Lung (tissue), 11 donors: ENCODE measurements at regions not wholly inside any gene's neighbourhood (a gene's known extent, or its start where the extent isn't known, plus 50 kb on each side); places are given as distances from the start of the nearest gene placed in this dataset.
"Not testable (repeated sequence)": the region's sequence is repeated elsewhere in the genome, so short reads cannot be mapped to it uniquely, and the experiment has no call there.

Source experiments
- ATAC-seq: fragments of 200-7000 bp; cut with Tn5 transposase; one replicate; pipeline ENCODE4 v1.9.1; 2020; ENCODE audit warnings: moderate number of reproducible peaks; ENCODE audit not compliant: insufficient read depth, low FRiP score
- DNase-seq, 3 donors: peaks; one replicate each; pipeline ENCODE4 v3.0.0-alpha.2; 2013 to 2017
- H3K27ac ChIP-seq, 2 donors: one replicate each; pipeline ENCODE4 v1.5.1; 2013; ENCODE audit warnings: mild to moderate bottlenecking in 2 of 2, moderate library complexity in 2 of 2, control low read depth in 1 of 2, inconsistent platforms in 1 of 2, low read depth in 1 of 2, low read length in 1 of 2
- H3K27me3 ChIP-seq, 3 donors: one replicate each; pipeline ENCODE4 v1.5.1; 2013; ENCODE audit warnings: low read length in 2 of 3; ENCODE audit not compliant: control insufficient read depth in 3 of 3, insufficient read depth in 3 of 3
- H3K36me3 ChIP-seq, 4 donors: one replicate each; pipeline ENCODE4 v1.5.1; 2013; ENCODE audit warnings: low read length in 4 of 4, mild to moderate bottlenecking in 1 of 4, moderate library complexity in 1 of 4; ENCODE audit not compliant: control insufficient read depth in 4 of 4, insufficient read depth in 4 of 4
- H3K4me1 ChIP-seq, 5 donors: one replicate each; pipeline ENCODE4 v1.5.1; 2013; ENCODE audit warnings: low read length in 5 of 5, mild to moderate bottlenecking in 2 of 5, moderate library complexity in 1 of 5; ENCODE audit not compliant: control insufficient read depth in 5 of 5, insufficient read depth in 5 of 5
- H3K4me3 ChIP-seq: one replicate; pipeline ENCODE4 v1.5.1; 2013; ENCODE audit warnings: mild to moderate bottlenecking, control low read depth, moderate library complexity
- H3K9ac ChIP-seq, 2 donors: one replicate each; pipeline ENCODE4 v1.5.1; 2013; ENCODE audit warnings: low read length in 2 of 2, control low read depth in 1 of 2; ENCODE audit not compliant: insufficient read depth in 1 of 2
- H3K9me3 ChIP-seq, 4 donors: one replicate each; pipeline ENCODE4 v1.5.1; 2013; ENCODE audit warnings: low read length in 3 of 4, mild to moderate bottlenecking in 1 of 4, moderate library complexity in 1 of 4; ENCODE audit not compliant: control insufficient read depth in 4 of 4, insufficient read depth in 3 of 4
- WGBS, 2 donors: extraction: QIAGEN DNeasy Blood & Tissue Kit; methylation state at CpG; one replicate each; pipeline ENCODE4 v1.1.7; 2013; 5-methylcytosine and 5-hydroxymethylcytosine counted together
- TF ChIP-seq, protein P1 (sequence below): IDR thresholded peaks from 2 replicates; pipeline ENCODE4 v1.5.1; 2012; ENCODE audit warnings: mild to moderate bottlenecking; ENCODE audit errors: control extremely low read depth, extremely low read depth
- donor health status: control.
- donor health status: control.
- donor health status: Bipolar disorder and iron deficiency.
- donor health status: healthy.
- donor health status: DM: yes; HTN: yes; CAD: no.

DNA sequence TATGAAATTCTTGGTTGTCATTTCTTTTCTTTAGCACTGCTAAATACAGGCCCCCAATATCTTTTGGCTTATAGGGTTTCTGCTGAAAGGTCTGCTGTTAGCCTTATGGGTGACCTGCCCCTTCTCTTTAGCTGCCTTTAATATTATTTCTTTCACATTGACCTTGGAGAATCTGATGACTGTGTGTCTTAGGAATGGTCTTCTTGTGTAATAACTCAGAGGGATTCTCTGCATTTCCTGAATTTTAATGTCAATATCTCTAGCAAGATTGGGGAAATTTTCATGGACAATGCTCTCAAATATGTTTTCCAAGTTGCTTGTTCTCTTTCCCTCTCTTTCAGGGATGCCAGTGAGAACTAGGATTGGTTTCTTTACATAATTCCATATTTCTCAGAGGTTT, 292.4 kb downstream of the SLC7A11 start:
- TF ChIP-seq, protein P1, sequence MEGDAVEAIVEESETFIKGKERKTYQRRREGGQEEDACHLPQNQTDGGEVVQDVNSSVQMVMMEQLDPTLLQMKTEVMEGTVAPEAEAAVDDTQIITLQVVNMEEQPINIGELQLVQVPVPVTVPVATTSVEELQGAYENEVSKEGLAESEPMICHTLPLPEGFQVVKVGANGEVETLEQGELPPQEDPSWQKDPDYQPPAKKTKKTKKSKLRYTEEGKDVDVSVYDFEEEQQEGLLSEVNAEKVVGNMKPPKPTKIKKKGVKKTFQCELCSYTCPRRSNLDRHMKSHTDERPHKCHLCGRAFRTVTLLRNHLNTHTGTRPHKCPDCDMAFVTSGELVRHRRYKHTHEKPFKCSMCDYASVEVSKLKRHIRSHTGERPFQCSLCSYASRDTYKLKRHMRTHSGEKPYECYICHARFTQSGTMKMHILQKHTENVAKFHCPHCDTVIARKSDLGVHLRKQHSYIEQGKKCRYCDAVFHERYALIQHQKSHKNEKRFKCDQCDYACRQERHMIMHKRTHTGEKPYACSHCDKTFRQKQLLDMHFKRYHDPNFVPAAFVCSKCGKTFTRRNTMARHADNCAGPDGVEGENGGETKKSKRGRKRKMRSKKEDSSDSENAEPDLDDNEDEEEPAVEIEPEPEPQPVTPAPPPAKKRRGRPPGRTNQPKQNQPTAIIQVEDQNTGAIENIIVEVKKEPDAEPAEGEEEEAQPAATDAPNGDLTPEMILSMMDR, result no peak
- ATAC-seq (no peak), DNase-seq (no peak)
- Histone ChIP-seq H3K9me3 (peaks cover 0 to 6% (median 0%) of the 10 kb centered on the region in 4 donors), H3K9ac (no peak overlapping the region), H3K4me3 (no peak overlapping the region), H3K4me1 (no peaks in the 10 kb centered on the region), H3K27ac (no peak overlapping the region), H3K36me3 (no peaks in the 10 kb centered on the region), H3K27me3 (no peaks in the 10 kb centered on the region)

DNA sequence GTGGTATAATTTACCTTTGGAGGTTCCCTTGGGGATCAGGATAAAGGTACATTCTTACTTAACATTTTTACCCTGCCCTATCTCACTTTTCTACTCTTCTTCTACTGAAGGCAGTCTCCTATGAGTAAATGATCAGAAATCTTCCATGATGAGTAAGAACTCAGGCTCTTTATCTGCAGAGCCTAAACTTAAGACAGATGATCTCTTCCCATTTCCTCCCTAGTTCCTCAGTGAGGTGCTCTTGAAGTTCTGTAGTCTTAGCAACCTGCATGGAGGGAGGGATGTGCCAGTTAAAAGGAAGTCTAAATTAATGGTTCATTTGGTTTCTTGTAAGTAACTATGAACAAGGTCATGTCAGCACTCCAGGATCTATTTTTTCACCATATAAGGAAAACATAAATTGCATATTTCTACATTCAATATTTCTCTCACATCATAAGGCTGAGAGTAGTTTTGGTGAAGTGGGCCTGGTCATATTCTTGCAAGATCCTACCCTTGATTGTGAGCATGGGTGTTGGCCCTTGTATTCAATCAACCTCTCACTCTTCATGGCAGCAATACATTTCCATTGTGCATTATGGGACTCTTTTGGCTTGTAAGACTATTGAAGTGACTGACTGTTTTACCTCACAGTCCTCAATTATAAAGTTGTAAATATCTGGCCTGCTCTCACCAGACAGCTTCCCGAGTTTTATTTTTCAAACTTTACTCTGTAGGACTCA, 295.5 kb downstream of the SLC7A11 start:
- Histone ChIP-seq H3K4me3 (no peak overlapping the region), H3K4me1 (no peaks in the 10 kb centered on the region), H3K36me3 (no peaks in the 10 kb centered on the region), H3K27me3 (no peaks in the 10 kb centered on the region), H3K9ac (no peak overlapping the region), H3K27ac (no peak overlapping the region), H3K9me3 (peaks cover 0 to 6% (median 0%) of the 10 kb centered on the region in 4 donors)
- no peak for ATAC-seq
- no peak for DNase-seq
- whole genome bisulfite sequencing, 2 donors, result 85 to 96% methylated on average over 1 of the region's 1 CpG
- TF ChIP-seq, protein P1, result no peak

- not testable (repeated sequence) for H3K4me1 ChIP-seq, ATAC-seq, DNase-seq, H3K27me3 ChIP-seq, H3K9ac ChIP-seq, H3K9me3 ChIP-seq, H3K4me3 ChIP-seq, H3K27ac ChIP-seq, H3K36me3 ChIP-seq
- 95 to 98% methylated on average over 15 of the region's 15 CpGs for whole genome bisulfite sequencing, 2 donors
Observed at GRCh38 chr4:137942815-137943214, 299.3 kb downstream of the SLC7A11 start.

- not testable (repeated sequence) for H3K27me3 ChIP-seq, H3K4me3 ChIP-seq, H3K9ac ChIP-seq, H3K27ac ChIP-seq, ATAC-seq, H3K9me3 ChIP-seq, H3K4me1 ChIP-seq, H3K36me3 ChIP-seq, DNase-seq
- WGBS, 2 donors, result 98% methylated on average over 22 to 32 of the region's 32 CpGs
Observed at GRCh38 chr4:137942015-137942515, 300.1 kb downstream of the SLC7A11 start.
